ENCODE measurements at regions not wholly inside any gene's neighbourhood (a gene's known extent, or its start where the extent isn't known, plus 50 kb on each side); places are given as distances from the start of the nearest gene placed in this dataset.
"Not testable (repeated sequence)": the region's sequence is repeated elsewhere in the genome, so short reads cannot be mapped to it uniquely, and the experiment has no call there.

- Histone ChIP-seq H3K36me3 (ENCODE audit: insufficient read depth, low read length) (no peaks in the 10 kb centered on the region), H3K9me3 (replicated peaks; ENCODE audit: low read length) (peaks cover 3% of the 10 kb centered on the region), H3K4me1 (ENCODE audit: control insufficient read depth, insufficient read depth, low read length) (no peaks in the 10 kb centered on the region), H3K4me2 (ENCODE audit: low read length) (no peak overlapping the region), H3K9ac (ENCODE audit: low read depth, low read length) (no peak overlapping the region), H3K27me3 (ENCODE audit: control insufficient read depth, insufficient read depth, low read length) (no peaks in the 10 kb centered on the region), H3K4me3 (ENCODE audit: low read length) (no peak overlapping the region)
Measured at GRCh38 chr14:43471595-43471994, 1035.5 kb downstream of the FSCB start.

- H3K4me1 ChIP-seq (ENCODE audit: control insufficient read depth, insufficient read depth, low read length), result no peaks in the 10 kb centered on the region
- no peak overlapping the region for H3K4me2 ChIP-seq (ENCODE audit: low read length)
- no peaks in the 10 kb centered on the region for H3K36me3 ChIP-seq (ENCODE audit: insufficient read depth, low read length)
- no peak overlapping the region for H3K4me3 ChIP-seq (ENCODE audit: low read length)
- no peak overlapping the region for H3K9ac ChIP-seq (ENCODE audit: low read depth, low read length)
- H3K9me3 ChIP-seq (replicated peaks; ENCODE audit: low read length), result no peaks in the 10 kb centered on the region
- no peaks in the 10 kb centered on the region for H3K27me3 ChIP-seq (ENCODE audit: control insufficient read depth, insufficient read depth, low read length)
Measured at GRCh38 chr14:43464968-43465367, 1042.1 kb downstream of the FSCB start.

GRCh38 chr14:43449291-43449690 is 1057.8 kb downstream of the FSCB start:
- H3K36me3 ChIP-seq (ENCODE audit: insufficient read depth, low read length), result no peaks in the 10 kb centered on the region
- peaks cover 9% of the 10 kb centered on the region for H3K9me3 ChIP-seq (replicated peaks; ENCODE audit: low read length)
- H3K27me3 ChIP-seq (ENCODE audit: control insufficient read depth, insufficient read depth, low read length), result no peaks in the 10 kb centered on the region
- H3K9ac ChIP-seq (ENCODE audit: low read depth, low read length), result no peak overlapping the region
- H3K4me2 ChIP-seq (ENCODE audit: low read length), result no peak overlapping the region
- H3K4me3 ChIP-seq (ENCODE audit: low read length), result no peak overlapping the region
- no peaks in the 10 kb centered on the region for H3K4me1 ChIP-seq (ENCODE audit: control insufficient read depth, insufficient read depth, low read length)

DNA sequence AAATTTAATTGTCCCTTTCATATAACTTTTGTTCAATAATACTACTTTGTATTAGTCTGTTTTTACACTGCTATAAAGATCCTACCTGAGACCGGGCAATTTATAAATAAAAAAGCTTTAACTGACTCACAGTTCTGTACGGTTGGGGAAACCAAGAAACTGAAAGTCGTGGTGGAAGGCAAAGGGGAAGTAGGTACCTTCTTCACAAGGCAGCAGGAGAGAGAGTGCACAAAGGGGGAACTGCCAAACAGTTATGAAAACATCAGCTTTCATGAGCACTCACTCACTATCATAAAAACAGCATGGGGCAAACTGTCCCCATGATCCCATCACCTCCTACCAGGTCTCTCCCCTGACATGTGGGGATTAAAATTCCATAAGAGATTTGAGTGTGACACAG is 1069.0 kb downstream of the FSCB start:
- Histone ChIP-seq H3K9me3 (replicated peaks; ENCODE audit: low read length) (peaks cover 6% of the 10 kb centered on the region), H3K27me3 (ENCODE audit: control insufficient read depth, insufficient read depth, low read length) (no peaks in the 10 kb centered on the region), H3K4me1 (ENCODE audit: control insufficient read depth, insufficient read depth, low read length) (no peaks in the 10 kb centered on the region), H3K4me3 (ENCODE audit: low read length) (no peak overlapping the region), H3K36me3 (ENCODE audit: insufficient read depth, low read length) (no peaks in the 10 kb centered on the region), H3K9ac (ENCODE audit: low read depth, low read length) (no peak overlapping the region), H3K4me2 (ENCODE audit: low read length) (no peak overlapping the region)

DNA sequence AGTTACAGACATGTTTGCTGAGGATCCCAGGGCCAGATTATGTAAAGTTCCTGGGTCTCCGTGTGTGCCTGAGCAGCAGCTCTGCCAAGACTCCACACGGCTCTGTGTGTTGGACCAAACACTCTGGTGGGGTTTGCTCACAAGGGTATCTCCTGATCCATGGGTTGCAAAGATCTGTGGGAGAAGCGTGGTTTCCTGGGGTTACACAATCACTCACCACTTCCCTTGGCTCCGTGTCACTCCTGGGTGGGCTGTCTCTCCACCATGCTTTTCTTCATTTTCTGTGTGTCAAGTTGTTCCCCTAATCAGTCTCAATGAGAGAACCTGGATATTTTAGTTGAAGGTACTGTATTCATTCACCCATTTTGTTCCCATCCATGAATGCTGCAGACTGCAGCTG is 1088.8 kb downstream of the FSCB start:
- Histone ChIP-seq H3K9ac (ENCODE audit: low read depth, low read length) (no peak overlapping the region), H3K27me3 (ENCODE audit: control insufficient read depth, insufficient read depth, low read length) (no peaks in the 10 kb centered on the region), H3K4me2 (ENCODE audit: low read length) (no peak overlapping the region), H3K9me3 (replicated peaks; ENCODE audit: low read length) (peaks cover 10% of the 10 kb centered on the region), H3K4me1 (ENCODE audit: control insufficient read depth, insufficient read depth, low read length) (no peaks in the 10 kb centered on the region), H3K4me3 (ENCODE audit: low read length) (no peak overlapping the region), H3K36me3 (ENCODE audit: insufficient read depth, low read length) (no peaks in the 10 kb centered on the region)

DNA sequence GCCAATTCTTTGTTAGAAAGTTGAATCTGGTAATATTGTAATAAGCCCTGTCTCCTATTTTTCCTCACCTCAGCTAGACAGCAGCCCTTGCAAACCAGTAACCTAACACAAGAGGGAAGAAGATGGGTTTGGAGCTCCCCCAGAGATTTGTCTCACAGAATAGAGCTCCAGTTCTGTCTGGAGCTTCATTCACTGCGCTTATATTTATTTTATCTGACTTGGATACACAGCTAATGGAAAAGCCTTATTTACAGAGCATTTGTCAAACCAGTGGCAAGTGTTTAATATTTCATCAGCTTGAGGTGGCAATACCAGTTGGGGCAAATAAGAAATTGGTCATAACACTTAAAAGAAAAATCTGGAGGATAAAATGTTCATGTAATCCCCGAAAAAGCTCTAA is 1094.0 kb downstream of the FSCB start:
- Histone ChIP-seq H3K4me1 (ENCODE audit: control insufficient read depth, insufficient read depth, low read length) (no peaks in the 10 kb centered on the region), H3K36me3 (ENCODE audit: insufficient read depth, low read length) (no peaks in the 10 kb centered on the region), H3K9me3 (replicated peaks; ENCODE audit: low read length) (peaks cover 7% of the 10 kb centered on the region), H3K4me3 (ENCODE audit: low read length) (no peak overlapping the region), H3K9ac (ENCODE audit: low read depth, low read length) (no peak overlapping the region), H3K4me2 (ENCODE audit: low read length) (no peak overlapping the region), H3K27me3 (ENCODE audit: control insufficient read depth, insufficient read depth, low read length) (no peaks in the 10 kb centered on the region)

DNA sequence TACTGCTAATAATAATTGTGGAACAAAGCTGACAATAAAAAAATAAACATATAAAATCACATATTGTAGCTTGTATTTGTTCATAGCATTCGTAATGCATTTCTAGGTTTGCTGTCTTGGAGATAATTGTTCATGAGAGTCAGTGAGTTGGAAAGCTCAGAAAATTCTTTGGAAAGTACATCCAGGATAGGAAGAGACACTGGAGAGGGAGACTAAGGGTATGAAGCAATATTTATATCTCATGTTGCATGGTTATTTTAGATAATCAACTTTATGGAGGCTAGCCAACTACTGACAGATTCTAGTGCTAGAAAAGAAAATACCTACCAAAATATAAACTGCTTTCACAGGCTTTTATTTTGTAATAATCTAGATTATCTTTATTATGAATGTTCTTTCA is 1095.2 kb downstream of the FSCB start:
- H3K27me3 ChIP-seq (ENCODE audit: control insufficient read depth, insufficient read depth, low read length), result no peaks in the 10 kb centered on the region
- no peak overlapping the region for H3K9ac ChIP-seq (ENCODE audit: low read depth, low read length)
- H3K4me2 ChIP-seq (ENCODE audit: low read length), result no peak overlapping the region
- H3K36me3 ChIP-seq (ENCODE audit: insufficient read depth, low read length), result no peaks in the 10 kb centered on the region
- H3K9me3 ChIP-seq (replicated peaks; ENCODE audit: low read length), result no peaks in the 10 kb centered on the region
- no peaks in the 10 kb centered on the region for H3K4me1 ChIP-seq (ENCODE audit: control insufficient read depth, insufficient read depth, low read length)
- no peak overlapping the region for H3K4me3 ChIP-seq (ENCODE audit: low read length)

DNA sequence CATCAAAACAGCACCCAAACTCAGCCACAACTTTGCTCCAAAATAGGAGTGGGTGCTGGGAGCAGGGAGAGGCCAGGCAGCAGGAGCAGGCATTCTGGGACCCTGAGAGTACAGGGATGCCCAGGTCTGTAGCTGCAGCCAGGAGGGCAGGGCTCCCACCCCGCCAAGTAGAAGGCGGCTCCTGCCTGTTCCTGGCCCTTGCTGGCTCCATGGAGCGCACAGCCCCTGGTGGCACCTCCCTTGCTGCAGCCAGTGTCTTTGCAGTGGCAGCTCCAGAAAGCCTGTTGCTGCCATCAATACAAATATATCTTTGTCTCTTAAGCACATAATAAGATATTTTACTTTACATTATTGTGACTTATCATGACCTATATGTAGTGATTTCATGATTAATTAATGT is 1096.5 kb downstream of the FSCB start:
- Histone ChIP-seq H3K9me3 (replicated peaks; ENCODE audit: low read length) (no peaks in the 10 kb centered on the region), H3K4me1 (ENCODE audit: control insufficient read depth, insufficient read depth, low read length) (no peaks in the 10 kb centered on the region), H3K9ac (ENCODE audit: low read depth, low read length) (no peak overlapping the region), H3K4me2 (ENCODE audit: low read length) (no peak overlapping the region), H3K4me3 (ENCODE audit: low read length) (no peak overlapping the region), H3K27me3 (ENCODE audit: control insufficient read depth, insufficient read depth, low read length) (no peaks in the 10 kb centered on the region), H3K36me3 (ENCODE audit: insufficient read depth, low read length) (no peaks in the 10 kb centered on the region)

- Histone ChIP-seq H3K4me2 (ENCODE audit: low read length) (no peak overlapping the region), H3K36me3 (ENCODE audit: insufficient read depth, low read length) (no peaks in the 10 kb centered on the region), H3K9me3 (replicated peaks; ENCODE audit: low read length) (peaks cover 3% of the 10 kb centered on the region), H3K27me3 (ENCODE audit: control insufficient read depth, insufficient read depth, low read length) (no peaks in the 10 kb centered on the region), H3K9ac (ENCODE audit: low read depth, low read length) (no peak overlapping the region), H3K4me3 (ENCODE audit: low read length) (no peak overlapping the region), H3K4me1 (ENCODE audit: control insufficient read depth, insufficient read depth, low read length) (no peaks in the 10 kb centered on the region)
Measured at GRCh38 chr14:43408472-43408871, 1098.6 kb downstream of the FSCB start.

DNA sequence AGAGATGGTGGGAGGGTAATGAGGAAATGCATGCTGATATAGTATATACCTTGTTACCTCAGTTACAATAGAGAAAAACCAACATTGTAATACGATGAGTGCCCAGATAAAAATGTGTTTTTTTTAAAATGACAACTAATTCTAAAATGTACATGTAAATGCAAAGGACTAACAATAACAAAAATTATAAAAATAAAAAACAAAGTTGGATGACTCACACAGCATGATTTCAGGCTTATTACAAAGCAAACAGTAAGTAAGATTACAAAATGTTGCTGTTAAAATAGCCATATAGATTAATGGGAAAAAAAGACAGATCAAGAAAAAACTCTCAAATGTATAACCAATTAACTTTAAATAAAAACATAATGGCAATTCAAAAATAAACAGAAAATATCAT is 1099.4 kb downstream of the FSCB start:
- H3K27me3 ChIP-seq (ENCODE audit: control insufficient read depth, insufficient read depth, low read length), result no peaks in the 10 kb centered on the region
- no peaks in the 10 kb centered on the region for H3K36me3 ChIP-seq (ENCODE audit: insufficient read depth, low read length)
- H3K9me3 ChIP-seq (replicated peaks; ENCODE audit: low read length), result peaks cover 3% of the 10 kb centered on the region
- H3K4me3 ChIP-seq (ENCODE audit: low read length), result no peak overlapping the region
- no peaks in the 10 kb centered on the region for H3K4me1 ChIP-seq (ENCODE audit: control insufficient read depth, insufficient read depth, low read length)
- no peak overlapping the region for H3K9ac ChIP-seq (ENCODE audit: low read depth, low read length)
- H3K4me2 ChIP-seq (ENCODE audit: low read length), result no peak overlapping the region

DNA sequence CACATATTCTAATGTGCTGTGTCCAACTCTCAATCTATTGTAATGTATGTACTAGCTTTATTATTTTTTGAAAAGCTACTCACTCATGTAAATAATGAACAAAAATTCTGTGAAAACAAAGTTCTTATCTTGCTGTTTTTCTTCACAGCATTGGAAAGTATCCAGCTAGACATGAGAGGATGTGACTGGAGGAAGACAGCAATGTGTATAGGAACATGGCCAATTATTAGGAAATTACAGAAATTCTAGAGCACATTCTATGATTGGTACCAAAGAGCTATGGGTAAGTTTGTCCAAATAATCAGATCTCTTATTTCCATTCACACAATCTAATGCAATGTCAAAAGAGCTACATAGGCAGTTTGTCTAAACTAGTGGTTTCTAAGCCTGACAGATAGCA is 1100.2 kb downstream of the FSCB start:
- H3K4me2 ChIP-seq (ENCODE audit: low read length), result no peak overlapping the region
- H3K9ac ChIP-seq (ENCODE audit: low read depth, low read length), result no peak overlapping the region

DNA sequence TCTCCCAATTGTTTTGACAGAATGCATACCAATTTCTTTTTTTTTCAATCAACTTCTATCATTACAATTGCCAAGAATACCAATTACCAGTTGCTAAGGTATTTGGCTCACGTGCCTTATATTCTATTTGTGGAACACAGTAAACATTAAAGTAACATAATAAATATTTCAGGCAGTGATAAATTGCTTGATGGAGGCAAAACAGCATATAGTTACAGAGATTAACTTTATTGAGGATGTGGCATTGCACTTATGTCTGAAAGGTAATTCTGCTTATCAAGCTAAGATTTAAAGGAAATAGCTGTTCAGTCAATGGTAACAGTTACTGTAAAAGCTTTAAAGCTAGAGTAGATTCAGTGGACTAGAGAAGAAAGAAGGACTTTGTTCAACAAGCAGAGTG is 1107.8 kb downstream of the FSCB start:
- Histone ChIP-seq H3K4me1 (ENCODE audit: control insufficient read depth, insufficient read depth, low read length) (no peaks in the 10 kb centered on the region), H3K27me3 (ENCODE audit: control insufficient read depth, insufficient read depth, low read length) (no peaks in the 10 kb centered on the region), H3K36me3 (ENCODE audit: insufficient read depth, low read length) (no peaks in the 10 kb centered on the region), H3K9me3 (replicated peaks; ENCODE audit: low read length) (peaks cover 1% of the 10 kb centered on the region), H3K9ac (ENCODE audit: low read depth, low read length) (no peak overlapping the region), H3K4me3 (ENCODE audit: low read length) (no peak overlapping the region), H3K4me2 (ENCODE audit: low read length) (no peak overlapping the region)

More for the DNA sequence above, 1100.2 kb downstream of the FSCB start:
- no peak overlapping the region for H3K4me3 ChIP-seq (ENCODE audit: low read length)
- no peaks in the 10 kb centered on the region for H3K27me3 ChIP-seq (ENCODE audit: control insufficient read depth, insufficient read depth, low read length)
- no peaks in the 10 kb centered on the region for H3K36me3 ChIP-seq (ENCODE audit: insufficient read depth, low read length)
- no peaks in the 10 kb centered on the region for H3K4me1 ChIP-seq (ENCODE audit: control insufficient read depth, insufficient read depth, low read length)
- peaks cover 3% of the 10 kb centered on the region for H3K9me3 ChIP-seq (replicated peaks; ENCODE audit: low read length)

DNA sequence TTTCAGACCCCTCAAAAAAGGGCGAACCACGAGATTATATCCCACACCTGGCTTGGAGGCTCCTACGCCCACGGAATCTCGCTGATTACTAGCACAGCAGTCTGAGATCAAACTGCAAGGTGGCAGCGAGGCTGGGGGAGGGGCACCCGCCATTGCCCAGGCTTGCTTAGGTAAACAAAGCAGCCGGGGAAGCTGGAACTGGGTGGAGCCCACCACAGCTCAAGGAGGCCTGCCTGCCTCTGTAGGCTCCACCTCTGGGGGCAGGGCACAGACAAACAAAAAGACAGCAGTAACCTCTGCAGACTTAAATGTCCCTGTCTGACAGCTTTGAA is 1136.6 kb downstream of the FSCB start:
- H3K9ac ChIP-seq (ENCODE audit: low read depth, low read length); H3K9me3 ChIP-seq (replicated peaks; ENCODE audit: low read length); H3K4me1 ChIP-seq (ENCODE audit: control insufficient read depth, insufficient read depth, low read length); H3K36me3 ChIP-seq (ENCODE audit: insufficient read depth, low read length); H3K27me3 ChIP-seq (ENCODE audit: control insufficient read depth, insufficient read depth, low read length); H3K4me2 ChIP-seq (ENCODE audit: low read length); H3K4me3 ChIP-seq (ENCODE audit: low read length): not testable (repeated sequence)
